Breast epithelium (tissue), 4 donors: ENCODE measurements at regions not wholly inside any gene's neighbourhood (a gene's known extent, or its start where the extent isn't known, plus 50 kb on each side); places are given as distances from the start of the nearest gene placed in this dataset.

Experiments used
- DNase-seq, 2 donors: peaks; one replicate each; pipeline ENCODE4 v3.0.0-alpha.2; 2019; ENCODE audit warnings: low spot score in 2 of 2
- H3K27ac ChIP-seq, 2 donors: fragments of 200-600 bp; sonication (generic) in 1 of 2; one replicate each; pipeline ENCODE4 v1.5.1; 2016 to 2019; ENCODE audit warnings: mild to moderate bottlenecking in 1 of 2
- H3K27me3 ChIP-seq, 2 donors: fragments of 200-600 bp; sonication (generic) in 1 of 2; one replicate each; pipeline versions ENCODE4 v1.5.1 to v1.6.0; 2017 to 2019; ENCODE audit warnings: control low read depth in 1 of 2, mild to moderate bottlenecking in 1 of 2
- H3K36me3 ChIP-seq: fragments of 200-600 bp; one replicate; pipeline ENCODE4 v1.5.1; 2019
- H3K4me1 ChIP-seq, 2 donors: fragments of 200-600 bp; sonication (generic); one replicate each; pipeline ENCODE4 v1.5.1; 2016 to 2019; ENCODE audit warnings: control low read depth in 1 of 2
- H3K4me3 ChIP-seq, 3 donors: fragments of 200-600 bp; sonication (generic); 1 replicate in 2 of 3; 2 replicates in 1 of 3; pipeline ENCODE4 v1.5.1; 2016 to 2019; ENCODE audit warnings: mild to moderate bottlenecking in 3 of 3, moderate library complexity in 2 of 3
- H3K9me3 ChIP-seq, 2 donors: fragments of 200-600 bp; sonication (generic) in 1 of 2; one replicate each; pipeline ENCODE4 v1.5.1; 2016 to 2019; ENCODE audit warnings: control low read depth in 1 of 2
- CTCF ChIP-seq, 3 donors: fragments of 450-650 bp; IDR thresholded peaks; one replicate each; pipeline ENCODE4 v1.5.1; 2016 to 2017; ENCODE audit warnings: antibody characterized with exemption in 3 of 3, mild to moderate bottlenecking in 3 of 3, moderate library complexity in 3 of 3
- POLR2A ChIP-seq: fragments of 450-650 bp; IDR thresholded peaks from one replicate; pipeline ENCODE4 v1.6.1; 2016; ENCODE audit warnings: antibody characterized with exemption, mild to moderate bottlenecking, moderate library complexity
- POLR2AphosphoS5 ChIP-seq, 3 donors: sonication (generic); formaldehyde crosslinking; IDR thresholded peaks; one replicate each; pipeline ENCODE4 v1.6.1; 2017; ENCODE audit warnings: antibody characterized with exemption in 3 of 3
- intact Hi-C: fragments of 100-400 bp; cut with DNase I; formaldehyde crosslinking; loops from one replicate; pipeline ENCODE4 v1.15.1; 2023; ENCODE audit warnings: low total_unique reads

- Histone ChIP-seq H3K36me3 (no peaks in the 10 kb centered on the region), H3K27me3 (no peaks in the 10 kb centered on the region)
- intact Hi-C loops = no loop called here
These were observed 300.8 kb downstream of the GPD2 start for GRCh38 chr2:156736950-156737349.

GRCh38 chr2:156739301-156739700, 303.1 kb downstream of the GPD2 start:
- Histone ChIP-seq H3K36me3 (no peaks in the 10 kb centered on the region), H3K27me3 (no peaks in the 10 kb centered on the region), H3K27ac (no peak overlapping the region), H3K4me3 (no peak overlapping the region), H3K4me1 (no peaks in the 10 kb centered on the region), H3K9me3 (no peaks in the 10 kb centered on the region)
- no peak for DNase-seq
- no peak for TF ChIP-seq POLR2AphosphoS5 (IDR thresholded peaks at IDR 0.05)
- TF ChIP-seq CTCF (IDR thresholded peaks at IDR 0.05) = no peak
- no peak for TF ChIP-seq POLR2A
- intact Hi-C loops = no loop called here

More at GRCh38 chr2:156736950-156737349, 300.8 kb downstream of the GPD2 start:
- Histone ChIP-seq H3K4me1 (no peaks in the 10 kb centered on the region), H3K4me3 (no peak overlapping the region), H3K9me3 (no peaks in the 10 kb centered on the region), H3K27ac (no peak overlapping the region)
- no peak for TF ChIP-seq POLR2A
- TF ChIP-seq POLR2AphosphoS5 (IDR thresholded peaks at IDR 0.05) = no peak
- no peak for TF ChIP-seq CTCF (IDR thresholded peaks at IDR 0.05)
- DNase-seq = no peak

- no peak for DNase-seq
- Histone ChIP-seq H3K4me3 (no peak overlapping the region), H3K9me3 (no peaks in the 10 kb centered on the region), H3K27ac (no peak overlapping the region), H3K36me3 (no peaks in the 10 kb centered on the region), H3K4me1 (no peaks in the 10 kb centered on the region), H3K27me3 (no peaks in the 10 kb centered on the region)
- intact Hi-C loops = no loop called here
- no peak for TF ChIP-seq POLR2A
- no peak for TF ChIP-seq CTCF (IDR thresholded peaks at IDR 0.05)
- no peak for TF ChIP-seq POLR2AphosphoS5 (IDR thresholded peaks at IDR 0.05)
These were observed 309.4 kb downstream of the GPD2 start for GRCh38 chr2:156745619-156746018.

- H3K4me3 ChIP-seq = no peak overlapping the region
- TF ChIP-seq POLR2A (no peak), CTCF (IDR thresholded peaks at IDR 0.05) (no peak), POLR2AphosphoS5 (IDR thresholded peaks at IDR 0.05) (no peak)
- no peaks in the 10 kb centered on the region for H3K36me3 ChIP-seq
- no peak for DNase-seq
- H3K4me1 ChIP-seq = no peaks in the 10 kb centered on the region
- intact Hi-C loops = no loop called here
- no peaks in the 10 kb centered on the region for H3K27me3 ChIP-seq
- no peak overlapping the region for H3K27ac ChIP-seq
- no peaks in the 10 kb centered on the region for H3K9me3 ChIP-seq
These were observed 312.0 kb downstream of the GPD2 start for GRCh38 chr2:156748221-156748620.

- TF ChIP-seq CTCF (IDR thresholded peaks at IDR 0.05) (no peak), POLR2A (no peak), POLR2AphosphoS5 (IDR thresholded peaks at IDR 0.05) (no peak)
- intact Hi-C loops = no loop called here
- DNase-seq = no peak
These were observed 315.9 kb downstream of the GPD2 start for GRCh38 chr2:156752042-156752441.

More at GRCh38 chr2:156752042-156752441, 315.9 kb downstream of the GPD2 start:
- Histone ChIP-seq H3K27ac (no peak overlapping the region), H3K4me3 (no peak overlapping the region), H3K36me3 (no peaks in the 10 kb centered on the region), H3K27me3 (no peaks in the 10 kb centered on the region), H3K4me1 (no peaks in the 10 kb centered on the region), H3K9me3 (no peaks in the 10 kb centered on the region)
